A549 (cell line): ENCODE measurements at regions not wholly inside any gene's neighbourhood (a gene's known extent, or its start where the extent isn't known, plus 50 kb on each side); places are given as distances from the start of the nearest gene placed in this dataset.

ENCODE experiments used
- ATAC-seq, 2 experiments: fragments of 200-7000 bp in 1 of 2; fragments of >200 bp in 1 of 2; cut with Nextera tagmentation in 1 of 2; cut with Tn5 transposase in 1 of 2; 3 replicates each; pipeline versions ENCODE4 v1.8.0 to v1.9.1; 2018 to 2020; ENCODE audit warnings: mild to moderate bottlenecking in 1 of 2, moderate library complexity in 1 of 2
- CTCF ChIA-PET: fragments of 300-600 bp; sonication (Branson Sonifier 250); formaldehyde crosslinking; extraction: SDS; loops from one replicate; lab custom pipeline; 2021; ENCODE audit warnings: antibody characterized with exemption, inconsistent platforms; lab: Yijun Ruan, JAX
- POLR2A ChIA-PET: fragments of 350-600 bp; formaldehyde crosslinking; extraction: SDS; loops from one replicate; lab custom pipeline; 2021; ENCODE audit warnings: antibody characterized with exemption, inconsistent platforms; lab: Yijun Ruan, JAX
- DNase-seq, 2 experiments: peaks; one replicate each; pipeline versions ENCODE4 v3.0.0 to v3.0.0-alpha.2; 2011 to 2016; ENCODE audit warnings: low read depth in 1 of 2, low spot score in 1 of 2
- FAIRE-seq: peaks from 2 replicates; lab custom pipeline; 2011; peaks lifted over from hg19 to GRCh38; lab: Jason Lieb, UNC
- H3K27ac ChIP-seq, 2 experiments: fragments of >200 bp; sonication (Bioruptor Twin); formaldehyde crosslinking; 3 replicates each; pipeline ENCODE4 v1.5.1; 2016 to 2017
- H3K4me1 ChIP-seq: fragments of >200 bp; sonication (Bioruptor Twin); formaldehyde crosslinking; 3 replicates; pipeline ENCODE4 v1.6.1; 2016
- H3K4me2 ChIP-seq: fragments of >200 bp; sonication (Bioruptor Twin); formaldehyde crosslinking; 3 replicates; pipeline ENCODE4 v1.6.1; 2016
- H3K4me3 ChIP-seq: fragments of >200 bp; sonication (Bioruptor Twin); formaldehyde crosslinking; 3 replicates; pipeline ENCODE4 v1.5.1; 2016
- H3K9me3 ChIP-seq: fragments of >200 bp; sonication (Bioruptor Twin); formaldehyde crosslinking; 3 replicates; pipeline ENCODE4 v1.6.1; 2016
- CBX2 ChIP-seq: fragments of 200-600 bp; sonication (generic); IDR thresholded peaks from 2 replicates; pipeline ENCODE4 v1.6.1; 2016; ENCODE audit warnings: low read depth, mild to moderate bottlenecking, borderline replicate concordance
- EHMT2 ChIP-seq: fragments of 200-600 bp; sonication (generic); IDR thresholded peaks from 2 replicates; pipeline ENCODE4 v1.6.1; 2016; ENCODE audit warnings: antibody characterized with exemption, low read depth, mild to moderate bottlenecking, moderate library complexity
- FOSL2 ChIP-seq, 2 experiments: fragments of 450-650 bp in 1 of 2; fragments of >200 bp in 1 of 2; sonication (Bioruptor Twin) in 1 of 2; formaldehyde crosslinking; IDR thresholded peaks; 2 replicates each; pipeline versions ENCODE4 v1.5.0 to v1.6.1; 2016 to 2020; ENCODE audit warnings: mild to moderate bottlenecking in 1 of 2, moderate library complexity in 1 of 2
- FOXS1 ChIP-seq: fragments of 250-450 bp; sonication (Bioruptor Pico); IDR thresholded peaks from 2 replicates; pipeline ENCODE4 v1.5.0; 2020; ENCODE audit warnings: mild to moderate bottlenecking, moderate library complexity
- HOXA7 ChIP-seq: fragments of 250-450 bp; sonication (Bioruptor Pico); IDR thresholded peaks from 2 replicates; pipeline ENCODE4 v1.5.0; 2020; ENCODE audit warnings: mild to moderate bottlenecking, moderate library complexity
- HOXB5 ChIP-seq: fragments of 250-450 bp; sonication (Bioruptor Pico); IDR thresholded peaks from 2 replicates; pipeline ENCODE4 v1.5.0; 2020; ENCODE audit warnings: mild to moderate bottlenecking, moderate library complexity
- JUNB ChIP-seq: fragments of >200 bp; sonication (Bioruptor Twin); formaldehyde crosslinking; IDR thresholded peaks from 2 replicates; pipeline ENCODE4 v1.6.1; 2016
- KDM5A ChIP-seq: fragments of 200-600 bp; sonication (generic); IDR thresholded peaks from 2 replicates; pipeline ENCODE4 v1.6.1; 2016; ENCODE audit warnings: antibody characterized with exemption, mild to moderate bottlenecking
- MAFK ChIP-seq: fragments of 450-650 bp; IDR thresholded peaks from 2 replicates; pipeline ENCODE4 v1.6.1; 2014; ENCODE audit not compliant: partially characterized antibody
- MYC ChIP-seq: IDR thresholded peaks from 2 replicates; pipeline ENCODE4 v1.6.1; 2012; ENCODE audit warnings: mild to moderate bottlenecking, inconsistent platforms, low read length, improper control_type of control experiment, borderline replicate concordance
- NFE2L2 ChIP-seq: fragments of 150-350 bp; conservative IDR thresholded peaks from 2 replicates; pipeline ENCODE4 v1.6.1; 2014; ENCODE audit warnings: low read length
- NR3C1 ChIP-seq: fragments of >200 bp; sonication (Bioruptor Twin); formaldehyde crosslinking; IDR thresholded peaks from 3 replicates; pipeline ENCODE4 v1.6.1; 2017
- PHF8 ChIP-seq: fragments of 200-600 bp; sonication (generic); IDR thresholded peaks from 2 replicates; pipeline ENCODE4 v1.6.1; 2016; ENCODE audit warnings: low read depth, mild to moderate bottlenecking, antibody characterized with exemption, moderate library complexity, borderline replicate concordance
- POLR2AphosphoS2 ChIP-seq: conservative IDR thresholded peaks from 2 replicates; pipeline ENCODE4 v1.6.1; 2012; ENCODE audit warnings: low read length, improper control_type of control experiment, inconsistent platforms
- RFX5 ChIP-seq: fragments of 450-650 bp; IDR thresholded peaks from 2 replicates; pipeline ENCODE4 v1.7.1; 2014; ENCODE audit warnings: antibody characterized with exemption, mild to moderate bottlenecking, moderate library complexity
- RNF2 ChIP-seq: fragments of 200-600 bp; sonication (generic); IDR thresholded peaks from 2 replicates; pipeline ENCODE4 v1.6.1; 2016; ENCODE audit warnings: low read depth, mild to moderate bottlenecking, antibody characterized with exemption, moderate library complexity, borderline replicate concordance
- TP53 ChIP-seq: fragments of 250-450 bp; sonication (Bioruptor Pico); IDR thresholded peaks from 2 replicates; pipeline ENCODE4 v1.5.0; 2021; ENCODE audit warnings: mild to moderate bottlenecking, moderate library complexity
- ZC3H11A ChIP-seq: fragments of 450-650 bp; IDR thresholded peaks from 2 replicates; pipeline ENCODE4 v1.6.1; 2014; ENCODE audit warnings: antibody characterized with exemption, mild to moderate bottlenecking
- ZFP36 ChIP-seq: fragments of 450-650 bp; IDR thresholded peaks from 2 replicates; pipeline ENCODE4 v1.6.1; 2014; ENCODE audit warnings: borderline replicate concordance; ENCODE audit not compliant: partially characterized antibody
- ZNF302 ChIP-seq: fragments of 250-450 bp; sonication (Bioruptor Pico); IDR thresholded peaks from 2 replicates; pipeline ENCODE4 v1.9.0; 2021; ENCODE audit warnings: inconsistent platforms, mild to moderate bottlenecking, moderate library complexity
- ZSCAN20 ChIP-seq: fragments of 250-450 bp; sonication (Bioruptor Pico); IDR thresholded peaks from 2 replicates; pipeline ENCODE4 v1.8.0; 2022; ENCODE audit warnings: mild to moderate bottlenecking, moderate library complexity
- WGBS: methylation state at CpG from one replicate; pipeline ENCODE4 v1.1.6; 2017; ENCODE audit errors: missing lambda C conversion rate; 5-methylcytosine and 5-hydroxymethylcytosine counted together
- TF ChIP-seq, protein P1 (sequence below): IDR thresholded peaks from 2 replicates; pipeline ENCODE4 v1.6.1; 2012
- TF ChIP-seq, protein P2 (sequence below): IDR thresholded peaks from 2 replicates; pipeline ENCODE4 v1.6.1; 2012
- TF ChIP-seq, protein P3 (sequence below): fragments of 450-650 bp; IDR thresholded peaks from 2 replicates; pipeline ENCODE4 v1.6.1; 2014; ENCODE audit warnings: antibody characterized with exemption
- TF ChIP-seq, protein P4 (sequence below): fragments of >200 bp; sonication (Bioruptor Twin); formaldehyde crosslinking; IDR thresholded peaks from 2 replicates; pipeline ENCODE4 v1.6.1; 2016
- TF ChIP-seq, protein P5 (sequence below): fragments of >200 bp; sonication (Bioruptor Twin); formaldehyde crosslinking; IDR thresholded peaks from 3 replicates; pipeline ENCODE4 v1.6.1; 2016

DNA sequence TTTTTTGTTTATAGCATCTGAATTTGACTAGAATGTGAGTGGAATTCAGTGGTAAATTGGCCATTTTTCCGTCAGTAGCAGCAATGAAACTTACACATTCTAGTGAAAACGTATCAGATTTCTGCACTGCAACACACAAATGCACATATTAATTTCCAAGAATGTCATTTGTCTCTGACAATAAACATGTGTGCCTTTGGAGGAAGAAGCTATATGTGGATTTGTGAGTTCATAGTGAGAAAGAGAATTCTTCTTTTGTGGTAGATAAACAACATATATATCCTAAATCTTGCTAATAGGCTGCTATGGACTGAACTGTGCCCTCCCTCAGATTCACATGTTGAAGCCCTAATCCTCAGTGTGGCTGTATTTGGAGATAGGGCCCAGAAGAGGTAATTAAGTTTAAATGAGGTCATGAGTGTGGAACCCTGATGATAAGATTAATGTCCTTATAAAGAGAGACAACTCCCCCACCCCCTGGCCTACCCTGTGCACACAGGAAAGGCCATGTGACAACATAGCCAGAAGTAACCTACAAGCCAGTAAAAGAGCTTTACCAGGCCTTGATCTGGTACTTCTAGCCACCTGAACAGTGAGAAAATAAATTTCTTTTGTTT lies 200.2 kb upstream of the EYA4 start:
- ChIA-PET POLR2A (no interaction called here), CTCF (interaction anchor here (0.6 to 2.0 kb wide), 7 partner anchors 13 to 212 kb away, joined by 3 to 12 read pairs (median 3); no protein-coding TSS in a partner anchor)
- Histone ChIP-seq H3K9me3 (no peaks in the 10 kb centered on the region), H3K4me1 (no peaks in the 10 kb centered on the region), H3K4me2 (no peak overlapping the region), H3K27ac (no peak overlapping the region), H3K4me3 (no peak overlapping the region)
- TF ChIP-seq ZFP36 = no peak
- no peak for TF ChIP-seq FOXS1 (CRISPR knock-in tag)
- TF ChIP-seq KDM5A = no peak
- no peak for TF ChIP-seq HOXB5
- no peak for TF ChIP-seq RFX5
- no peak for TF ChIP-seq FOSL2 (IDR thresholded peaks at IDR 0.05)
- TF ChIP-seq FOSL2 (CRISPR knock-in tag; IDR thresholded peaks at IDR 0.05) = no peak
- TF ChIP-seq, protein P1, sequence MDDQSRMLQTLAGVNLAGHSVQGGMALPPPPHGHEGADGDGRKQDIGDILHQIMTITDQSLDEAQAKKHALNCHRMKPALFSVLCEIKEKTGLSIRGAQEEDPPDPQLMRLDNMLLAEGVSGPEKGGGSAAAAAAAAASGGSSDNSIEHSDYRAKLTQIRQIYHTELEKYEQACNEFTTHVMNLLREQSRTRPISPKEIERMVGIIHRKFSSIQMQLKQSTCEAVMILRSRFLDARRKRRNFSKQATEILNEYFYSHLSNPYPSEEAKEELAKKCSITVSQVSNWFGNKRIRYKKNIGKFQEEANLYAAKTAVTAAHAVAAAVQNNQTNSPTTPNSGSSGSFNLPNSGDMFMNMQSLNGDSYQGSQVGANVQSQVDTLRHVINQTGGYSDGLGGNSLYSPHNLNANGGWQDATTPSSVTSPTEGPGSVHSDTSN = no peak
- no peak for TF ChIP-seq HOXA7 (CRISPR knock-in tag)
- TF ChIP-seq RNF2 = no peak
- no peak for TF ChIP-seq ZC3H11A
- TF ChIP-seq, protein P2, sequence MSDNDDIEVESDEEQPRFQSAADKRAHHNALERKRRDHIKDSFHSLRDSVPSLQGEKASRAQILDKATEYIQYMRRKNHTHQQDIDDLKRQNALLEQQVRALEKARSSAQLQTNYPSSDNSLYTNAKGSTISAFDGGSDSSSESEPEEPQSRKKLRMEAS = no peak
- TF ChIP-seq JUNB = no peak
- TF ChIP-seq ZNF302 (CRISPR knock-in tag) = no peak
- no peak for ATAC-seq
- 31% methylated on average over 2 of the region's 2 CpGs for WGBS
- FAIRE-seq = no peak
- DNase-seq = no peak

DNA sequence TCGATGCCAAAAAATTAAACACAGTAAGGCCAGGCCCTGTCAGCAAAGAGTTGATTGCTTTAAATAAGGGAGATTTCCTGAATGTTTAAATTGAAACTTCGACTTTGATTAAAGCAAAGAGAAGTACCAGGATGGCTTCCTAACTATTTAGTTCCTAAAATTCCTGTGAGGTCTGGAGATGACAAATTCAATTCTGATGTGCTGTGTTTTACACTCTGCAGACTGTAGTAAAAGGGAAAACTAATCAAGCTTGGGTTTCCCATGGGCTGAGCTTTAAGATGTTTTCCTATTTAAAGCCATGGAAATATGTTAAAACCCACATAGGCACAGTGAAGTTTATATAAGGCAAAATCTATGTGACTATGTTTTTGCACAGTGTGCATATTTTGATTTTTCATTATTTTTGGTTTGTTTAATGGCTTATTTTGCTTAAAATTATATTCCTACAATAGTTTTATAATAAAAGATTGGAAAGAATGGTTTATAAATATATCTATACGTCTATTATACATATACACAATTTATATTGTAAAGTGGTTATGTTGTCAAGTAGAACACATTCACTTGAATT lies 198.5 kb upstream of the EYA4 start:
- POLR2A ChIA-PET = no interaction called here
- Histone ChIP-seq H3K4me3 (no peak overlapping the region), H3K4me1 (no peaks in the 10 kb centered on the region), H3K27ac (no peak overlapping the region), H3K9me3 (no peaks in the 10 kb centered on the region), H3K4me2 (no peak overlapping the region)
- DNase-seq (no peak), FAIRE-seq (no peak), ATAC-seq (no peak)
- CTCF ChIA-PET = interaction anchor here (2.0 kb wide), 1 partner anchor 80 kb away, joined by 12 read pairs; no protein-coding TSS in a partner anchor
- 72% methylated on average over 3 of the region's 3 CpGs for WGBS
- peak; percentile 45 for TF ChIP-seq MAFK
- no peak for TF ChIP-seq MYC

DNA sequence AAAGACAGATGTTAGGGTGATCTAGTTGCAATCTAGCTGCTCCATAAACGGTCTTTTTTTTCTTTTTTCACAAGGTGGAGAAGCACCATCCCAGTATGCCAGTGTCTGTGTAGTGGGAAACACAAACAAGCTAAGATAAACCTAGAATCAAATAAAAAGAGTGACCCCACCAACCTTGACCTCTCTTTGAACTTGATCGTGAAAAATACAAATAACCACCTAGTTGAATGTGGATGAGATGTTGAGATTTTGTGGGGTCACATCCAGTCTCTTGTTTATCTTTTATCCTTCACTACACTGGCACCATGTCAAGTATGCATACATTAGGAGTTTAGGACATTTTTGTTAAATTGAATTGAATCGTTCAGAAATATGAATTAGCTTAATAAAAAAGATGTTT lies 194.6 kb upstream of the EYA4 start:
- ATAC-seq = no peak
- TF ChIP-seq PHF8 = no peak
- no peak for TF ChIP-seq EHMT2
- TF ChIP-seq ZSCAN20 (CRISPR knock-in tag) = no peak
- no peak for TF ChIP-seq TP53
- TF ChIP-seq HOXB5 = no peak
- TF ChIP-seq, protein P3, sequence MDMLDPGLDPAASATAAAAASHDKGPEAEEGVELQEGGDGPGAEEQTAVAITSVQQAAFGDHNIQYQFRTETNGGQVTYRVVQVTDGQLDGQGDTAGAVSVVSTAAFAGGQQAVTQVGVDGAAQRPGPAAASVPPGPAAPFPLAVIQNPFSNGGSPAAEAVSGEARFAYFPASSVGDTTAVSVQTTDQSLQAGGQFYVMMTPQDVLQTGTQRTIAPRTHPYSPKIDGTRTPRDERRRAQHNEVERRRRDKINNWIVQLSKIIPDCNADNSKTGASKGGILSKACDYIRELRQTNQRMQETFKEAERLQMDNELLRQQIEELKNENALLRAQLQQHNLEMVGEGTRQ = no peak
- TF ChIP-seq HOXA7 (CRISPR knock-in tag) = no peak
- TF ChIP-seq MYC = no peak
- no peak for TF ChIP-seq NR3C1
- no peak for TF ChIP-seq NFE2L2
- no peak for TF ChIP-seq FOSL2 (IDR thresholded peaks at IDR 0.05)
- TF ChIP-seq FOSL2 (CRISPR knock-in tag; IDR thresholded peaks at IDR 0.05) = no peak
- TF ChIP-seq, protein P4, sequence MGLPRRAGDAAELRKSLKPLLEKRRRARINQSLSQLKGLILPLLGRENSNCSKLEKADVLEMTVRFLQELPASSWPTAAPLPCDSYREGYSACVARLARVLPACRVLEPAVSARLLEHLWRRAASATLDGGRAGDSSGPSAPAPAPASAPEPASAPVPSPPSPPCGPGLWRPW = no peak
- no peak for TF ChIP-seq CBX2
- TF ChIP-seq RNF2 = no peak
- TF ChIP-seq POLR2AphosphoS2 = no peak
- TF ChIP-seq, protein P5, sequence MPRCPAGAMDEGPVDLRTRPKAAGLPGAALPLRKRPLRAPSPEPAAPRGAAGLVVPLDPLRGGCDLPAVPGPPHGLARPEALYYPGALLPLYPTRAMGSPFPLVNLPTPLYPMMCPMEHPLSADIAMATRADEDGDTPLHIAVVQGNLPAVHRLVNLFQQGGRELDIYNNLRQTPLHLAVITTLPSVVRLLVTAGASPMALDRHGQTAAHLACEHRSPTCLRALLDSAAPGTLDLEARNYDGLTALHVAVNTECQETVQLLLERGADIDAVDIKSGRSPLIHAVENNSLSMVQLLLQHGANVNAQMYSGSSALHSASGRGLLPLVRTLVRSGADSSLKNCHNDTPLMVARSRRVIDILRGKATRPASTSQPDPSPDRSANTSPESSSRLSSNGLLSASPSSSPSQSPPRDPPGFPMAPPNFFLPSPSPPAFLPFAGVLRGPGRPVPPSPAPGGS = no peak
- TF ChIP-seq, all 56 proteins: peak for 0

More for the DNA sequence above, 194.6 kb upstream of the EYA4 start:
- WGBS = 32% methylated on average over 3 of the region's 3 CpGs
- CTCF ChIA-PET = no interaction called here
- Histone ChIP-seq H3K27ac (no peak overlapping the region), H3K4me1 (no peaks in the 10 kb centered on the region), H3K4me3 (no peak overlapping the region), H3K9me3 (no peaks in the 10 kb centered on the region), H3K4me2 (no peak overlapping the region)
- POLR2A ChIA-PET = no interaction called here
- DNase-seq (no peak), FAIRE-seq (no peak)
